ENCODE measurements at regions not wholly inside any gene's neighbourhood (a gene's known extent, or its start where the extent isn't known, plus 50 kb on each side); places are given as distances from the start of the nearest gene placed in this dataset.

- no peak for FAIRE-seq
These were observed 892.0 kb downstream of the GATA3 start for GRCh38 chr10:8946451-8946850.

GRCh38 chr10:8950978-8951377, 896.5 kb downstream of the GATA3 start:
- FAIRE-seq = no peak

- FAIRE-seq = no peak
These were observed 897.1 kb downstream of the GATA3 start for GRCh38 chr10:8951440-8952089.

- no peak for FAIRE-seq
These were observed 901.9 kb downstream of the GATA3 start for GRCh38 chr10:8956400-8956799.

GRCh38 chr10:8962249-8962648, 907.8 kb downstream of the GATA3 start:
- no peak for FAIRE-seq

GRCh38 chr10:8967061-8967460, 912.6 kb downstream of the GATA3 start:
- FAIRE-seq = no peak

- FAIRE-seq = no peak
These were observed 915.4 kb downstream of the GATA3 start for GRCh38 chr10:8969853-8970252.

- no peak for FAIRE-seq
These were observed 921.0 kb downstream of the GATA3 start for GRCh38 chr10:8975535-8975934.

GRCh38 chr10:8978100-8978499, 923.6 kb downstream of the GATA3 start:
- FAIRE-seq = no peak

- no peak for FAIRE-seq
These were observed 925.5 kb downstream of the GATA3 start for GRCh38 chr10:8979976-8980375.

- FAIRE-seq = no peak
These were observed 926.8 kb downstream of the GATA3 start for GRCh38 chr10:8981277-8981676.

- no peak for FAIRE-seq
These were observed 931.2 kb downstream of the GATA3 start for GRCh38 chr10:8985651-8986050.

- no peak for FAIRE-seq
These were observed 932.5 kb downstream of the GATA3 start for GRCh38 chr10:8986975-8987374.

GRCh38 chr10:8987712-8988111, 933.2 kb downstream of the GATA3 start:
- no peak for FAIRE-seq

- no peak for FAIRE-seq
These were observed 935.9 kb downstream of the GATA3 start for GRCh38 chr10:8990280-8990987.

GRCh38 chr10:8992009-8992408, 937.5 kb downstream of the GATA3 start:
- FAIRE-seq = no peak

- no peak for FAIRE-seq
These were observed 939.4 kb downstream of the GATA3 start for GRCh38 chr10:8993864-8994263.

GRCh38 chr10:8998751-8999150, 944.3 kb downstream of the GATA3 start:
- FAIRE-seq = no peak

GRCh38 chr10:9003122-9003521, 948.6 kb downstream of the GATA3 start:
- FAIRE-seq = no peak

- no peak for FAIRE-seq
These were observed 950.2 kb downstream of the GATA3 start for GRCh38 chr10:9004736-9005135.

- no peak for FAIRE-seq
These were observed 955.0 kb downstream of the GATA3 start for GRCh38 chr10:9009505-9009904.

GRCh38 chr10:9010093-9010492, 955.6 kb downstream of the GATA3 start:
- no peak for FAIRE-seq

- no peak for FAIRE-seq
These were observed 956.6 kb downstream of the GATA3 start for GRCh38 chr10:9010931-9011670.

- no peak for FAIRE-seq
These were observed 957.8 kb downstream of the GATA3 start for GRCh38 chr10:9012312-9012711.
